K562 (cell line): ENCODE measurements at regions not wholly inside any gene's neighbourhood (a gene's known extent, or its start where the extent isn't known, plus 50 kb on each side); places are given as distances from the start of the nearest gene placed in this dataset.

Experiments
- CBX8 ChIP-seq: fragments of 200-600 bp; sonication (generic); IDR thresholded peaks from 2 replicates; pipeline ENCODE4 v1.6.1; 2012; ENCODE audit warnings: borderline replicate concordance, mixed run types, low read depth, mild to moderate bottlenecking, moderate library complexity, mixed read lengths, low read length, control low read depth, inconsistent platforms; ENCODE audit not compliant: poor library complexity, severe bottlenecking; ENCODE audit errors: extremely low read depth
- CHD4 ChIP-seq: fragments of 200-600 bp; sonication (generic); IDR thresholded peaks from 3 replicates; pipeline ENCODE4 v1.6.1; 2012; ENCODE audit warnings: low read depth, mild to moderate bottlenecking, mixed read lengths, low read length, inconsistent platforms; ENCODE audit not compliant: insufficient read depth, insufficient replicate concordance, poor library complexity, severe bottlenecking
- DPF2 ChIP-seq: fragments of 450-650 bp; IDR thresholded peaks from 2 replicates; pipeline ENCODE4 v1.6.1; 2016
- FOXK2 ChIP-seq, 2 experiments: fragments of 450-650 bp; IDR thresholded peaks in 1 of 2; conservative IDR thresholded peaks in 1 of 2; 2 replicates each; pipeline ENCODE4 v1.6.1; 2016; ENCODE audit warnings: low read depth in 2 of 2, mild to moderate bottlenecking in 1 of 2
- MAFF ChIP-seq: IDR thresholded peaks from 2 replicates; pipeline ENCODE4 v1.6.1; 2012; ENCODE audit warnings: low read length, improper control_type of control experiment
- MED1 ChIP-seq: sonication (generic); formaldehyde crosslinking; IDR thresholded peaks from 2 replicates; pipeline ENCODE4 v1.8.1; 2023; ENCODE audit warnings: missing genetic modification reagents, borderline replicate concordance
- NRF1 ChIP-seq, 2 experiments: fragments of 450-650 bp; IDR thresholded peaks in 1 of 2; conservative IDR thresholded peaks in 1 of 2; 2 replicates each; pipeline ENCODE4 v1.6.1; 2014; ENCODE audit warnings: mild to moderate bottlenecking in 2 of 2
- SIX5 ChIP-seq, 2 experiments: IDR thresholded peaks; 2 replicates each; pipeline ENCODE4 v1.6.1; 2011; ENCODE audit warnings: low read length in 2 of 2, borderline replicate concordance in 1 of 2, low read depth in 1 of 2, mild to moderate bottlenecking in 1 of 2, moderate library complexity in 1 of 2; ENCODE audit not compliant: insufficient read depth in 1 of 2
- SRSF3 ChIP-seq: fragments of 200-400 bp; formaldehyde crosslinking; IDR thresholded peaks from 2 replicates; pipeline ENCODE4 v1.6.1; 2016; ENCODE audit warnings: mild to moderate bottlenecking, low read length, moderate library complexity; ENCODE audit not compliant: insufficient read depth
- TEAD1 ChIP-seq, 2 experiments: fragments of 450-650 bp in 1 of 2; sonication (generic) in 1 of 2; formaldehyde crosslinking; IDR thresholded peaks; 2 replicates each; pipeline versions ENCODE4 v1.4.0 to v1.8.0; 2020 to 2022; ENCODE audit warnings: mild to moderate bottlenecking in 2 of 2, missing genetic modification reagents in 1 of 2
- ZBTB40 ChIP-seq, 2 experiments: fragments of 450-650 bp in 1 of 2; sonication (generic) in 1 of 2; formaldehyde crosslinking in 1 of 2; IDR thresholded peaks; 2 replicates each; pipeline versions ENCODE4 v1.7.1 to v1.9.0; 2016 to 2022; ENCODE audit warnings: inconsistent platforms in 1 of 2, mild to moderate bottlenecking in 1 of 2, missing genetic modification reagents in 1 of 2
- ZNF408 ChIP-seq: fragments of 250-450 bp; sonication (Bioruptor Pico); IDR thresholded peaks from 2 replicates; pipeline ENCODE4 v1.4.0; 2020; ENCODE audit warnings: low read depth, mild to moderate bottlenecking, moderate library complexity
- TF ChIP-seq, protein P1 (sequence below): fragments of 250-450 bp; sonication (Bioruptor Pico); IDR thresholded peaks from 2 replicates; pipeline ENCODE4 v1.8.0; 2021; ENCODE audit warnings: moderate library complexity, mild to moderate bottlenecking, inconsistent platforms

GRCh38 chr5:153067869-153068268 lies 422.6 kb upstream of the GRIA1 start (continued):
- TF ChIP-seq ZBTB40 (IDR thresholded peaks at IDR 0.05) (no peak), ZBTB40 (CRISPR knock-in tag; IDR thresholded peaks at IDR 0.05) (no peak), MED1 (CRISPR knock-in tag) (no peak), NRF1 (conservative IDR thresholded peaks at IDR 0.05 in 1 of 2, IDR thresholded peaks at IDR 0.05 in 1 of 2) (no peak), CHD4 (no peak), MAFF (no peak), ZNF408 (CRISPR knock-in tag) (no peak), TEAD1 (CRISPR knock-in tag; IDR thresholded peaks at IDR 0.05) (no peak), DPF2 (no peak), SIX5 (IDR thresholded peaks at IDR 0.05; ENCODE audit: borderline replicate concordance in 1 of 2, insufficient read depth in 1 of 2, low read depth in 1 of 2, low read length in 2 of 2) (no peak), SRSF3 (no peak), CBX8 (no peak), FOXK2 (conservative IDR thresholded peaks at IDR 0.05 in 1 of 2, IDR thresholded peaks at IDR 0.05 in 1 of 2; ENCODE audit: low read depth in 2 of 2) (no peak)
- TF ChIP-seq, protein P1, sequence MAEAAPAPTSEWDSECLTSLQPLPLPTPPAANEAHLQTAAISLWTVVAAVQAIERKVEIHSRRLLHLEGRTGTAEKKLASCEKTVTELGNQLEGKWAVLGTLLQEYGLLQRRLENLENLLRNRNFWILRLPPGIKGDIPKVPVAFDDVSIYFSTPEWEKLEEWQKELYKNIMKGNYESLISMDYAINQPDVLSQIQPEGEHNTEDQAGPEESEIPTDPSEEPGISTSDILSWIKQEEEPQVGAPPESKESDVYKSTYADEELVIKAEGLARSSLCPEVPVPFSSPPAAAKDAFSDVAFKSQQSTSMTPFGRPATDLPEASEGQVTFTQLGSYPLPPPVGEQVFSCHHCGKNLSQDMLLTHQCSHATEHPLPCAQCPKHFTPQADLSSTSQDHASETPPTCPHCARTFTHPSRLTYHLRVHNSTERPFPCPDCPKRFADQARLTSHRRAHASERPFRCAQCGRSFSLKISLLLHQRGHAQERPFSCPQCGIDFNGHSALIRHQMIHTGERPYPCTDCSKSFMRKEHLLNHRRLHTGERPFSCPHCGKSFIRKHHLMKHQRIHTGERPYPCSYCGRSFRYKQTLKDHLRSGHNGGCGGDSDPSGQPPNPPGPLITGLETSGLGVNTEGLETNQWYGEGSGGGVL (CRISPR knock-in tag): no peak
